ENCODE measurements at regions not wholly inside any gene's neighbourhood (a gene's known extent, or its start where the extent isn't known, plus 50 kb on each side); places are given as distances from the start of the nearest gene placed in this dataset.

DNA sequence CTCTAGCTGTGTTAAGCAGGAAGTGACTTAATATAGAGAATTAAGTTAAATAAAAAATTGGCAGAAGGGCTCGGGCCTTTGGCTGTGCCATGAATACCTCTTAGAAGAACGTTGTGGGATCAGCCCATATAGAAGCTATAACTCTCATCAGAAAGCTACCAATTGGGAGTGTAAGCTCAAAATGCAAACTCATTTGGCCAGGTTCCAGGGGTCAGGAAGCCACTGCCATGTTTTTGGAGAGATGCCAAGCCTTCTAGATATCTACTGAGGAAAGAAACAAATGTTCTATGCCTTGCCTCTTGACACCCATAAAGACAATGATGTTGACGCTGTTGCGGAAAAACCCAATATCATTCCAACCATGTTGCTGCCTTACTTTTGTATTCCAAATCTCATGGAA is 475.2 kb upstream of the TGFBR2 start:
- no peaks in the 10 kb centered on the region for H4K20me1 ChIP-seq (ENCODE audit: insufficient read depth)
- no peaks in the 10 kb centered on the region for H3K9me3 ChIP-seq (ENCODE audit: low read length)
- no peak overlapping the region for H3K27ac ChIP-seq (ENCODE audit: low read length)
- H2AFZ ChIP-seq (ENCODE audit: low read depth, low read length) = no peak overlapping the region
- H3K4me2 ChIP-seq (ENCODE audit: low read length) = no peak overlapping the region
- H3K79me2 ChIP-seq (replicated peaks; ENCODE audit: insufficient read depth, low read length) = no peaks in the 10 kb centered on the region
- H3K27me3 ChIP-seq (ENCODE audit: insufficient read depth, low read depth, low read length) = no peaks in the 10 kb centered on the region
- TF ChIP-seq SMC3 (conservative IDR thresholded peaks at IDR 0.05; ENCODE audit: poor library complexity) (no peak), EP300 (conservative IDR thresholded peaks at IDR 0.05; ENCODE audit: poor library complexity, severe bottlenecking) (no peak), POLR2AphosphoS5 (IDR thresholded peaks at IDR 0.05) (no peak), EZH2 (IDR thresholded peaks at IDR 0.05; ENCODE audit: borderline replicate concordance, insufficient read depth, low read length, poor library complexity, severe bottlenecking) (no peak), MXI1 (conservative IDR thresholded peaks at IDR 0.05; ENCODE audit: poor library complexity, severe bottlenecking) (no peak), TAF1 (IDR thresholded peaks at IDR 0.05; ENCODE audit: low read depth) (no peak), RAD21 (conservative IDR thresholded peaks at IDR 0.05) (no peak)
- TF ChIP-seq, protein P1, sequence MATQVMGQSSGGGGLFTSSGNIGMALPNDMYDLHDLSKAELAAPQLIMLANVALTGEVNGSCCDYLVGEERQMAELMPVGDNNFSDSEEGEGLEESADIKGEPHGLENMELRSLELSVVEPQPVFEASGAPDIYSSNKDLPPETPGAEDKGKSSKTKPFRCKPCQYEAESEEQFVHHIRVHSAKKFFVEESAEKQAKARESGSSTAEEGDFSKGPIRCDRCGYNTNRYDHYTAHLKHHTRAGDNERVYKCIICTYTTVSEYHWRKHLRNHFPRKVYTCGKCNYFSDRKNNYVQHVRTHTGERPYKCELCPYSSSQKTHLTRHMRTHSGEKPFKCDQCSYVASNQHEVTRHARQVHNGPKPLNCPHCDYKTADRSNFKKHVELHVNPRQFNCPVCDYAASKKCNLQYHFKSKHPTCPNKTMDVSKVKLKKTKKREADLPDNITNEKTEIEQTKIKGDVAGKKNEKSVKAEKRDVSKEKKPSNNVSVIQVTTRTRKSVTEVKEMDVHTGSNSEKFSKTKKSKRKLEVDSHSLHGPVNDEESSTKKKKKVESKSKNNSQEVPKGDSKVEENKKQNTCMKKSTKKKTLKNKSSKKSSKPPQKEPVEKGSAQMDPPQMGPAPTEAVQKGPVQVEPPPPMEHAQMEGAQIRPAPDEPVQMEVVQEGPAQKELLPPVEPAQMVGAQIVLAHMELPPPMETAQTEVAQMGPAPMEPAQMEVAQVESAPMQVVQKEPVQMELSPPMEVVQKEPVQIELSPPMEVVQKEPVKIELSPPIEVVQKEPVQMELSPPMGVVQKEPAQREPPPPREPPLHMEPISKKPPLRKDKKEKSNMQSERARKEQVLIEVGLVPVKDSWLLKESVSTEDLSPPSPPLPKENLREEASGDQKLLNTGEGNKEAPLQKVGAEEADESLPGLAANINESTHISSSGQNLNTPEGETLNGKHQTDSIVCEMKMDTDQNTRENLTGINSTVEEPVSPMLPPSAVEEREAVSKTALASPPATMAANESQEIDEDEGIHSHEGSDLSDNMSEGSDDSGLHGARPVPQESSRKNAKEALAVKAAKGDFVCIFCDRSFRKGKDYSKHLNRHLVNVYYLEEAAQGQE (IDR thresholded peaks at IDR 0.05; ENCODE audit: borderline replicate concordance) = no peak
- TF ChIP-seq, protein P2, sequence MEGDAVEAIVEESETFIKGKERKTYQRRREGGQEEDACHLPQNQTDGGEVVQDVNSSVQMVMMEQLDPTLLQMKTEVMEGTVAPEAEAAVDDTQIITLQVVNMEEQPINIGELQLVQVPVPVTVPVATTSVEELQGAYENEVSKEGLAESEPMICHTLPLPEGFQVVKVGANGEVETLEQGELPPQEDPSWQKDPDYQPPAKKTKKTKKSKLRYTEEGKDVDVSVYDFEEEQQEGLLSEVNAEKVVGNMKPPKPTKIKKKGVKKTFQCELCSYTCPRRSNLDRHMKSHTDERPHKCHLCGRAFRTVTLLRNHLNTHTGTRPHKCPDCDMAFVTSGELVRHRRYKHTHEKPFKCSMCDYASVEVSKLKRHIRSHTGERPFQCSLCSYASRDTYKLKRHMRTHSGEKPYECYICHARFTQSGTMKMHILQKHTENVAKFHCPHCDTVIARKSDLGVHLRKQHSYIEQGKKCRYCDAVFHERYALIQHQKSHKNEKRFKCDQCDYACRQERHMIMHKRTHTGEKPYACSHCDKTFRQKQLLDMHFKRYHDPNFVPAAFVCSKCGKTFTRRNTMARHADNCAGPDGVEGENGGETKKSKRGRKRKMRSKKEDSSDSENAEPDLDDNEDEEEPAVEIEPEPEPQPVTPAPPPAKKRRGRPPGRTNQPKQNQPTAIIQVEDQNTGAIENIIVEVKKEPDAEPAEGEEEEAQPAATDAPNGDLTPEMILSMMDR (IDR thresholded peaks at IDR 0.05; ENCODE audit: poor library complexity, severe bottlenecking) = no peak
- H3K9ac ChIP-seq (ENCODE audit: low read length) = no peak overlapping the region
- H3K9me2 ChIP-seq (ENCODE audit: insufficient read depth, low read length) = no peaks in the 10 kb centered on the region
- H3F3A ChIP-seq (ENCODE audit: insufficient read depth, low read length, poor library complexity, severe bottlenecking) = no peaks in the 10 kb centered on the region
- H3K4me3 ChIP-seq (ENCODE audit: low read length) = no peak overlapping the region
- no peaks in the 10 kb centered on the region for H3K36me3 ChIP-seq (ENCODE audit: insufficient read depth, low read length)

DNA sequence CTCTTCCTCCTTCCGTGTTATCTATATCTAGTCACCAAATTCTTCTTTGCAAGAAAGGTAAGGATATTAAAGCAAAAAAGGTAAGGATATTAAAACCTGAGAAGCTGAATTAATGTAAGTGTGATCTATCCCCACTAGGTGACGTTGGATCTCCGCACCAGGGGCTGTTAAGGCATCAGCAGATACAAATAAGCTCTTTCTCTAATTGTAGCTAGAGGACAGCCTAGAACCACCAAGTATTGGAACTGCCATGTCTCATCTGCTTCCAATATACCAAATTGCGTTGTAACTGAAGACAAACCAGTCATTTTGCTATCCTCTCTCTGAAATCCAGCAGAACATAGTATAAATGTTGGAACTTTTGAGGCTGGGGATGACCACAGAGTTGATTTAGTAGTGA is 471.2 kb upstream of the TGFBR2 start:
- no peaks in the 10 kb centered on the region for H4K20me1 ChIP-seq (ENCODE audit: insufficient read depth)
- TF ChIP-seq EZH2 (IDR thresholded peaks at IDR 0.05; ENCODE audit: borderline replicate concordance, insufficient read depth, low read length, poor library complexity, severe bottlenecking) = no peak
- no peak for TF ChIP-seq POLR2AphosphoS5 (IDR thresholded peaks at IDR 0.05)
- TF ChIP-seq EP300 (conservative IDR thresholded peaks at IDR 0.05; ENCODE audit: poor library complexity, severe bottlenecking) = no peak
- TF ChIP-seq, protein P2 (IDR thresholded peaks at IDR 0.05; ENCODE audit: poor library complexity, severe bottlenecking) = no peak
- no peak for TF ChIP-seq RAD21 (conservative IDR thresholded peaks at IDR 0.05)
- TF ChIP-seq, protein P1 (IDR thresholded peaks at IDR 0.05; ENCODE audit: borderline replicate concordance) = no peak
- TF ChIP-seq MXI1 (conservative IDR thresholded peaks at IDR 0.05; ENCODE audit: poor library complexity, severe bottlenecking) = no peak
- TF ChIP-seq SMC3 (conservative IDR thresholded peaks at IDR 0.05; ENCODE audit: poor library complexity) = no peak
- no peak for TF ChIP-seq TAF1 (IDR thresholded peaks at IDR 0.05; ENCODE audit: low read depth)
- H3K9me2 ChIP-seq (ENCODE audit: insufficient read depth, low read length) = no peaks in the 10 kb centered on the region
- no peak overlapping the region for H3K4me2 ChIP-seq (ENCODE audit: low read length)
- no peaks in the 10 kb centered on the region for H3F3A ChIP-seq (ENCODE audit: insufficient read depth, low read length, poor library complexity, severe bottlenecking)
- no peak overlapping the region for H3K27ac ChIP-seq (ENCODE audit: low read length)
- H3K9me3 ChIP-seq (ENCODE audit: low read length) = no peaks in the 10 kb centered on the region
- H3K79me2 ChIP-seq (replicated peaks; ENCODE audit: insufficient read depth, low read length) = no peaks in the 10 kb centered on the region
- H2AFZ ChIP-seq (ENCODE audit: low read depth, low read length) = no peak overlapping the region
- H3K9ac ChIP-seq (ENCODE audit: low read length) = no peak overlapping the region
- no peaks in the 10 kb centered on the region for H3K27me3 ChIP-seq (ENCODE audit: insufficient read depth, low read depth, low read length)
- H3K4me3 ChIP-seq (ENCODE audit: low read length) = no peak overlapping the region
- no peaks in the 10 kb centered on the region for H3K36me3 ChIP-seq (ENCODE audit: insufficient read depth, low read length)

Data from neural cell (in vitro differentiated cells).